Adrenal gland (tissue), 9 donors: ENCODE measurements at regions not wholly inside any gene's neighbourhood (a gene's known extent, or its start where the extent isn't known, plus 50 kb on each side); places are given as distances from the start of the nearest gene placed in this dataset.

Experiments used
- DNase-seq, 7 donors: peaks; one replicate each; pipeline ENCODE4 v3.0.0-alpha.2; 2019 to 2020
- H3K27ac ChIP-seq, 5 donors: fragments of 200-600 bp; sonication (generic) in 4 of 5; 1 replicate in 3 of 5; 2 replicates in 2 of 5; pipeline versions ENCODE4 v1.5.1 to v1.8.0; 2016 to 2020; ENCODE audit warnings: mild to moderate bottlenecking in 1 of 5
- H3K27me3 ChIP-seq: fragments of 200-600 bp; 2 replicates; pipeline ENCODE4 v1.8.0; 2021
- H3K36me3 ChIP-seq, 2 donors: fragments of 200-600 bp; replicated peaks in 1 of 2; 1 replicate in 1 of 2; 2 replicates in 1 of 2; pipeline versions ENCODE4 v1.5.1 to v1.8.0; 2018 to 2022
- H3K4me1 ChIP-seq, 2 donors: fragments of 200-600 bp; replicated peaks in 1 of 2; 1 replicate in 1 of 2; 2 replicates in 1 of 2; pipeline versions ENCODE4 v1.5.1 to v1.8.0; 2018 to 2021
- H3K4me3 ChIP-seq, 4 donors: fragments of 200-600 bp; sonication (generic) in 3 of 4; one replicate each; pipeline ENCODE4 v1.5.1; 2016 to 2018
- H3K9me3 ChIP-seq, 3 donors: fragments of 200-600 bp; sonication (generic) in 1 of 3; replicated peaks in 1 of 3; 1 replicate in 2 of 3; 2 replicates in 1 of 3; pipeline versions ENCODE4 v1.5.1 to v1.8.0; 2016 to 2021
- POLR2A ChIP-seq, 2 donors: fragments of 450-650 bp; IDR thresholded peaks; one replicate each; pipeline ENCODE4 v1.6.1; 2017; ENCODE audit warnings: antibody characterized with exemption in 2 of 2, mild to moderate bottlenecking in 2 of 2, moderate library complexity in 1 of 2
- WGBS, 4 donors: extraction: QIAGEN DNeasy Blood & Tissue Kit in 2 of 4; methylation state at CpG; one replicate each; pipeline versions ENCODE4 v1.1.5 to v1.1.7; 2013 to 2017; 5-methylcytosine and 5-hydroxymethylcytosine counted together
- intact Hi-C, 2 donors: fragments of 100-400 bp; cut with DNase I; formaldehyde crosslinking; loops; one replicate each; pipeline versions ENCODE4 v1.14.1 to v1.15.0; 2022 to 2023
- TF ChIP-seq, protein P1 (sequence below), 6 experiments: fragments of 450-650 bp in 4 of 6; fragments of 200-600 bp in 2 of 6; sonication (generic) in 1 of 6; IDR thresholded peaks; 1 replicate in 5 of 6; 2 replicates in 1 of 6; pipeline versions ENCODE4 v1.5.1 to v1.8.0; 2016 to 2021; ENCODE audit warnings: antibody characterized with exemption in 6 of 6, mild to moderate bottlenecking in 2 of 6, moderate library complexity in 1 of 6
- donor health status: healthy with polysubstance abuse.
- donor health status: Bipolar disorder and iron deficiency.
- donor health status: DM: yes; HTN: yes; CAD: no.
- donor health status: DM: no; HTN: no; CAD: no.
- donor health status: DM: no; HTN: no; CAD: no.

DNA sequence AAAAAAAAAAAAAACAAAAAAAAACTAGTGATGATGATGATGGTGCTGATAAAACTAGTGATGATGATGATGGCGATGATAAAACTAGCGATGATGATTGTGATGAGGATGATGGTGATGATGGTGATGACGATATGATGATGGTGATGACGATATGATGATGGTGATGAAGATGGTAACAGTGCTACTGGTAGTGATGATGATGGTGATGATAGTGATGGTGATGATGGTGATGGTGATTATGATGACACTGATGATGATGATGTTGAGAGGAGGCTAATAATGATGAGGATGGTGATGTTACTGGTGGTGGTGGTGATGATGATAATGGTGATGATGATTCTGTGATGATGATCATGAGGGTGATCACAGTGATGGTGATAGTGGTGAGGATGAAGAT, 345.5 kb upstream of the CDH4 start:
- 74 to 91% (median 88%) methylated on average over 4 of the region's 4 CpGs for WGBS, 4 donors
- no peaks in the 10 kb centered on the region for H3K36me3 ChIP-seq
- TF ChIP-seq, protein P1, sequence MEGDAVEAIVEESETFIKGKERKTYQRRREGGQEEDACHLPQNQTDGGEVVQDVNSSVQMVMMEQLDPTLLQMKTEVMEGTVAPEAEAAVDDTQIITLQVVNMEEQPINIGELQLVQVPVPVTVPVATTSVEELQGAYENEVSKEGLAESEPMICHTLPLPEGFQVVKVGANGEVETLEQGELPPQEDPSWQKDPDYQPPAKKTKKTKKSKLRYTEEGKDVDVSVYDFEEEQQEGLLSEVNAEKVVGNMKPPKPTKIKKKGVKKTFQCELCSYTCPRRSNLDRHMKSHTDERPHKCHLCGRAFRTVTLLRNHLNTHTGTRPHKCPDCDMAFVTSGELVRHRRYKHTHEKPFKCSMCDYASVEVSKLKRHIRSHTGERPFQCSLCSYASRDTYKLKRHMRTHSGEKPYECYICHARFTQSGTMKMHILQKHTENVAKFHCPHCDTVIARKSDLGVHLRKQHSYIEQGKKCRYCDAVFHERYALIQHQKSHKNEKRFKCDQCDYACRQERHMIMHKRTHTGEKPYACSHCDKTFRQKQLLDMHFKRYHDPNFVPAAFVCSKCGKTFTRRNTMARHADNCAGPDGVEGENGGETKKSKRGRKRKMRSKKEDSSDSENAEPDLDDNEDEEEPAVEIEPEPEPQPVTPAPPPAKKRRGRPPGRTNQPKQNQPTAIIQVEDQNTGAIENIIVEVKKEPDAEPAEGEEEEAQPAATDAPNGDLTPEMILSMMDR (IDR thresholded peaks at IDR 0.05): no peak
- no peak for TF ChIP-seq POLR2A (IDR thresholded peaks at IDR 0.05)
- H3K27me3 ChIP-seq: no peaks in the 10 kb centered on the region
- no peaks in the 10 kb centered on the region for H3K4me1 ChIP-seq
- intact Hi-C loops: no loop called here
- no peak overlapping the region for H3K4me3 ChIP-seq
- no peak overlapping the region for H3K27ac ChIP-seq
- no peak for DNase-seq
- H3K9me3 ChIP-seq: no peaks in the 10 kb centered on the region

DNA sequence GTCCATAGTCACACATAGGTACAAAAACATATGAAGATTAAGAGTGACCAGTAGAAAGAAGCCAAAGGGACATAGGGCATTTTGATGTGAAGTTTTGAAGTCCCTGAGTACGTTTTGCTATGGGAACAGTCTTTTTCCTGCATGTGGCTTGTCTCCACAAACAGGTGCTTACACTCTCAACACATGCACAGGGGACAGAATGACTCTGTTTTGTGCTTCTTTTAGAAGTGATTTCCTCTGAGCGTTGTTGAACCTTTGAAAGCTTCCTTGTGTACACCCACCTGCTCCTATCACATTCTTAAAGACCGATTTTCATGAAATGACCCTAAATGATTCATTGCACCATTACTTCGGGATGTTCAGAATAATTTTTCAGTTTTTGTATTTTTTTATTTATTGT, 338.8 kb upstream of the CDH4 start:
- WGBS, 4 donors: 61 to 71% (median 66%) methylated on average over 4 of the region's 4 CpGs
- no peak for DNase-seq
- H3K27ac ChIP-seq: no peak overlapping the region
- H3K4me1 ChIP-seq: no peaks in the 10 kb centered on the region
- TF ChIP-seq, protein P1 (IDR thresholded peaks at IDR 0.05): no peak
- no peak for TF ChIP-seq POLR2A (IDR thresholded peaks at IDR 0.05)
- H3K4me3 ChIP-seq: no peak overlapping the region
- no peaks in the 10 kb centered on the region for H3K9me3 ChIP-seq
- H3K36me3 ChIP-seq: no peaks in the 10 kb centered on the region
- intact Hi-C loops: no loop called here
- H3K27me3 ChIP-seq: no peaks in the 10 kb centered on the region

DNA sequence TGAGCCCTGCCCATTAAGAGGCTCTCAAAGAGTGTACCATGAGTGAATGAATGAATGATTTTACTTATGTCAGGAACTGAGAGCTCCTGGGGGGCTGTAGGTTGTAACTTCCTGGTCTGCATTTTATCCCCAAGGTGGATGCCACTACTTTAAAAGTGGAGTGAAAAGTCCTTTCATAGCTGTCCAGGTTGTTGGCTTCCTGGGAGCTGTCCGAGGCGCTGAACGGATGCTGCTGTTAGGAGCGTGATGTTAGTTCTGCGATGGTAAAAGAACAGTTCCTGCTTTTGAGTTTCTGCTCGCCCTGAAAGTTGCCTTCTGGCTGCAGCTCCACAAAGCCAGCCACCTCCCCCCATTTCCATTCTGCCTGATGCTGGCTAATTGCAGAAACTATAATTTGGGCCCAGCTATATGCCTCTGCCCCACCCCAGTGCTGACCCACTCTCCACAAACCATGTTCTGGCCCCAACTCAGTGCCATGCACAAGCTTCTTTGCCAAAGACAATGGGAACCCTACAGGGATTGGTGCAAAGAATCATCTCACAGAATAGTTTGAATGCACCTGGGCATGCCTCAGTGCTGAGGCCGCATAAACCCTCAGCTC, 330.9 kb upstream of the CDH4 start:
- 21 to 39% (median 35%) methylated on average over 7 of the region's 7 CpGs for WGBS, 4 donors
- Histone ChIP-seq H3K9me3 (no peaks in the 10 kb centered on the region), H3K27ac (no peak overlapping the region), H3K4me1 (no peaks in the 10 kb centered on the region), H3K36me3 (no peaks in the 10 kb centered on the region), H3K27me3 (no peaks in the 10 kb centered on the region), H3K4me3 (no peak overlapping the region)
- no peak for TF ChIP-seq POLR2A (IDR thresholded peaks at IDR 0.05)
- intact Hi-C loops: no loop called here
- DNase-seq: peak in 1 of 7 donors; percentile 46

DNA sequence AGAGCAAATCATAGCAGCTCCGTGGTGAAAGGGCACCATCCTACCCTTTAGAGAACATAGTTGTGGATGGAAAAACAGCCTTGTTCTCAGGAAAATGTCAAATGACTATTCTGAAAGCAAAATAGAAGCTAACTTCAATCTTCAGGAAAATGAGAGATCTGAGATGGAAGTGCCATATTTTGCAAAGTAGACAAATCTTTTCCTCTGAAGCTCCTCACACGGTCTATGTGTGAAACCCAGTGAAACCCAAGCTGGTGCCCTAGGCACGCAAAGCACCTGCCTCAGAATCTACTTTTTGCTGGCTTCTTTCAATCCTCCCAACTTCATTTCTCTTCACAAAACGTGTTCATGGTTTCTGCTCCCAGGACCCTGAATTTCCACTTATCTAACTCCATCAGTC, 325.2 kb upstream of the CDH4 start:
- H3K9me3 ChIP-seq: no peaks in the 10 kb centered on the region
- 57 to 70% (median 61%) methylated on average over 4 of the region's 4 CpGs for WGBS, 4 donors
- no peak overlapping the region for H3K4me3 ChIP-seq
- H3K4me1 ChIP-seq: no peaks in the 10 kb centered on the region
- DNase-seq: no peak
- H3K27ac ChIP-seq: no peak overlapping the region
- intact Hi-C loops: no loop called here
- no peaks in the 10 kb centered on the region for H3K36me3 ChIP-seq
- H3K27me3 ChIP-seq: no peaks in the 10 kb centered on the region
- TF ChIP-seq POLR2A (IDR thresholded peaks at IDR 0.05): no peak
- TF ChIP-seq, protein P1 (IDR thresholded peaks at IDR 0.05): no peak

DNA sequence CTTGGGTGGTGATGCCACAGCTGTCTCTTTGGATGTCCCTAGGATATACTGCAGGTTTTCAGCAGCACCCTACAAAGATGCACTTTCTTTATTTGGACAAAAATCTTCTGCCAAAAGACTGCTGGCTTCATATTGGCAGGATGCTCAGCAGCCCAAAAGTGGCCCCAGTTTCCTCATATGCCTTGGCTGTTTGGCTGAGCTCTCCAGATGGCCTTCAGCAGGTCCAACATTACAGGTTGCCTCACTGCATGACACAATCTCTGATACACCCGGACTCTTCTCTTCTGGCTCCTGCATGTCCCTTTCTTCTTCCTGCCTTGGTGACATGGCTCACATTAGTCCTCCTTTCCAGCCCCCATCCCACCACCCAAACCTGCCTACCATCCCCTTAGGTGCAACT, 323.7 kb upstream of the CDH4 start:
- intact Hi-C loops: no loop called here
- Histone ChIP-seq H3K9me3 (no peaks in the 10 kb centered on the region), H3K27me3 (no peaks in the 10 kb centered on the region), H3K4me1 (no peaks in the 10 kb centered on the region), H3K27ac (no peak overlapping the region), H3K4me3 (no peak overlapping the region), H3K36me3 (no peaks in the 10 kb centered on the region)
- DNase-seq: no peak
- TF ChIP-seq, protein P1 (IDR thresholded peaks at IDR 0.05): no peak
- TF ChIP-seq POLR2A (IDR thresholded peaks at IDR 0.05): no peak
- 56 to 81% (median 76%) methylated on average over 1 of the region's 1 CpG for WGBS, 4 donors
